SK-N-SH (cell line): ENCODE measurements at regions not wholly inside any gene's neighbourhood (a gene's known extent, or its start where the extent isn't known, plus 50 kb on each side); places are given as distances from the start of the nearest gene placed in this dataset.
"Not testable (repeated sequence)": the region's sequence is repeated elsewhere in the genome, so short reads cannot be mapped to it uniquely, and the experiment has no call there.

Source experiments
- CTCF ChIA-PET: fragments of 300-600, 350-600 bp; formaldehyde crosslinking; extraction: SDS; loops from one replicate; lab custom pipeline; 2021; lab: Yijun Ruan, JAX
- POLR2A ChIA-PET: fragments of 350-600 bp; sonication (Branson Sonifier 250); formaldehyde crosslinking; extraction: SDS; loops from one replicate; lab custom pipeline; 2020; ENCODE audit warnings: antibody characterized with exemption, inconsistent platforms; lab: Yijun Ruan, JAX
- DNase-seq: peaks from one replicate; pipeline ENCODE4 v3.0.0; 2012
- H2AFZ ChIP-seq: fragments of 200-600 bp; sonication (generic); 2 replicates; pipeline ENCODE4 v1.8.1; 2016; ENCODE audit warnings: antibody characterized with exemption, mild to moderate bottlenecking, low read depth
- H3F3A ChIP-seq: fragments of 200-600 bp; sonication (generic); replicated peaks from 2 replicates; pipeline ENCODE3; 2016; ENCODE audit warnings: antibody characterized with exemption, mild to moderate bottlenecking; ENCODE audit not compliant: insufficient read depth
- H3K27ac ChIP-seq, 2 experiments: fragments of 200-500 bp in 1 of 2; fragments of 200-600 bp in 1 of 2; sonication (Bioruptor generic) in 1 of 2; sonication (generic), shearing (Covaris generic) in 1 of 2; 2 replicates each; pipeline versions ENCODE4 v1.5.1 to v1.6.1; 2014 to 2016; ENCODE audit warnings: low read depth in 2 of 2, inconsistent platforms in 1 of 2, low read length in 1 of 2, mild to moderate bottlenecking in 1 of 2, mixed read lengths in 1 of 2
- H3K27me3 ChIP-seq: fragments of 200-600 bp; sonication (generic), shearing (Covaris generic); 2 replicates; pipeline ENCODE4 v1.6.1; 2016; ENCODE audit warnings: mixed run types; ENCODE audit not compliant: insufficient read depth
- H3K36me3 ChIP-seq, 2 experiments: fragments of 200-500 bp in 1 of 2; fragments of 200-600 bp in 1 of 2; sonication (Bioruptor generic) in 1 of 2; sonication (generic) in 1 of 2; replicated peaks in 1 of 2; 2 replicates each; pipeline versions ENCODE3 to v1.5.1; 2014 to 2016; ENCODE audit warnings: low read length in 1 of 2, mild to moderate bottlenecking in 1 of 2; ENCODE audit not compliant: insufficient read depth in 2 of 2, control insufficient read depth in 1 of 2
- H3K4me1 ChIP-seq, 2 experiments: fragments of 200-500 bp in 1 of 2; fragments of 200-600 bp in 1 of 2; sonication (Bioruptor generic) in 1 of 2; sonication (generic), shearing (Covaris generic) in 1 of 2; 2 replicates each; pipeline versions ENCODE4 v1.5.1 to v1.6.1; 2014 to 2016; ENCODE audit warnings: low read depth in 1 of 2, low read length in 1 of 2, mixed run types in 1 of 2; ENCODE audit not compliant: insufficient read depth in 2 of 2, control insufficient read depth in 1 of 2
- H3K4me2 ChIP-seq: fragments of 200-600 bp; sonication (generic), shearing (Covaris generic); 2 replicates; pipeline ENCODE4 v1.6.1; 2017; ENCODE audit warnings: mixed run types
- H3K4me3 ChIP-seq, 2 experiments: fragments of 200-500 bp in 1 of 2; fragments of 200-600 bp in 1 of 2; sonication (Bioruptor generic) in 1 of 2; sonication (generic), shearing (Covaris generic) in 1 of 2; 2 replicates each; pipeline versions ENCODE4 v1.5.1 to v1.8.1; 2014 to 2016; ENCODE audit warnings: low read depth in 2 of 2, inconsistent platforms in 1 of 2, low read length in 1 of 2, mild to moderate bottlenecking in 1 of 2, mixed read lengths in 1 of 2, moderate library complexity in 1 of 2
- H3K79me2 ChIP-seq: fragments of 200-600 bp; sonication (generic); 2 replicates; pipeline ENCODE4 v1.8.1; 2017; ENCODE audit warnings: mild to moderate bottlenecking; ENCODE audit not compliant: insufficient read depth
- H3K9ac ChIP-seq: fragments of 200-600 bp; sonication (generic); 2 replicates; pipeline ENCODE4 v1.6.1; 2017; ENCODE audit warnings: mixed run types
- H3K9me2 ChIP-seq: fragments of 200-600 bp; sonication (generic); 2 replicates; pipeline ENCODE4 v1.6.1; 2017; ENCODE audit warnings: mixed run types
- H3K9me3 ChIP-seq: fragments of 200-600 bp; sonication (generic); 2 replicates; pipeline ENCODE4 v1.6.1; 2017; ENCODE audit warnings: mixed run types, mild to moderate bottlenecking, moderate library complexity
- H4K20me1 ChIP-seq: fragments of 200-600 bp; sonication (generic); 2 replicates; pipeline ENCODE4 v1.6.1; 2017; ENCODE audit warnings: mild to moderate bottlenecking, mixed run types; ENCODE audit not compliant: insufficient read depth
- CTCF ChIP-seq: fragments of 200-600 bp; sonication (generic); IDR thresholded peaks from 2 replicates; pipeline ENCODE4 v1.6.1; 2017; ENCODE audit warnings: antibody characterized with exemption, mild to moderate bottlenecking, moderate library complexity
- EP300 ChIP-seq, 2 experiments: IDR thresholded peaks; 2 replicates each; pipeline versions ENCODE4 v1.4.0 to v1.6.1; 2012; ENCODE audit warnings: borderline replicate concordance in 1 of 2, low read depth in 1 of 2, low read length in 1 of 2
- FOXJ3 ChIP-seq: sonication (generic); formaldehyde crosslinking; IDR thresholded peaks from 2 replicates; pipeline ENCODE4 v1.5.1; 2020; ENCODE audit warnings: mild to moderate bottlenecking, missing genetic modification reagents
- FOXM1 ChIP-seq: IDR thresholded peaks from 2 replicates; pipeline ENCODE4 v1.4.0; 2012; ENCODE audit warnings: low read depth, mild to moderate bottlenecking
- GABPA ChIP-seq: IDR thresholded peaks from 2 replicates; pipeline ENCODE4 v1.4.0; 2012; ENCODE audit warnings: low read depth, mild to moderate bottlenecking
- JUND ChIP-seq: IDR thresholded peaks from 2 replicates; pipeline ENCODE4 v1.4.0; 2012
- MEF2A ChIP-seq: IDR thresholded peaks from 2 replicates; pipeline ENCODE4 v1.4.0; 2012; ENCODE audit warnings: low read depth, borderline replicate concordance
- POLR2AphosphoS5 ChIP-seq: IDR thresholded peaks from 2 replicates; pipeline ENCODE4 v1.6.1; 2012; ENCODE audit warnings: low read depth, low read length
- RAD21 ChIP-seq: IDR thresholded peaks from 2 replicates; pipeline ENCODE4 v1.6.1; 2012; ENCODE audit warnings: mild to moderate bottlenecking, low read length
- RXRA ChIP-seq: IDR thresholded peaks from 2 replicates; pipeline ENCODE4 v1.4.0; 2012; ENCODE audit warnings: low read depth, mild to moderate bottlenecking, borderline replicate concordance
- SIN3A ChIP-seq: IDR thresholded peaks from 2 replicates; pipeline ENCODE4 v1.6.1; 2012; ENCODE audit warnings: low read depth, mild to moderate bottlenecking, low read length, moderate library complexity, borderline replicate concordance
- TAF1 ChIP-seq: IDR thresholded peaks from 2 replicates; pipeline ENCODE4 v1.6.1; 2012; ENCODE audit warnings: low read depth, mild to moderate bottlenecking, low read length, moderate library complexity, borderline replicate concordance
- YY1 ChIP-seq: IDR thresholded peaks from 2 replicates; pipeline ENCODE4 v1.4.0; 2012; ENCODE audit warnings: low read depth, mild to moderate bottlenecking
- ZBTB33 ChIP-seq: IDR thresholded peaks from 2 replicates; pipeline ENCODE4 v1.4.0; 2012; ENCODE audit warnings: low read depth, borderline replicate concordance
- WGBS: methylation state at CpG from one replicate; pipeline ENCODE4 v1.1.6; 2017; ENCODE audit warnings: low lambda C conversion rate; 5-methylcytosine and 5-hydroxymethylcytosine counted together
- TF ChIP-seq, protein P1 (sequence below): IDR thresholded peaks from 2 replicates; pipeline ENCODE4 v1.6.1; 2012; ENCODE audit warnings: mild to moderate bottlenecking, low read depth, low read length, moderate library complexity

- TF ChIP-seq YY1 (no peak), JUND (no peak), POLR2AphosphoS5 (no peak), TAF1 (no peak), EP300 (IDR thresholded peaks at IDR 0.05; ENCODE audit: borderline replicate concordance in 1 of 2, low read depth in 1 of 2, low read length in 1 of 2) (no peak), CTCF (no peak), RXRA (no peak), FOXM1 (no peak), SIN3A (no peak), GABPA (no peak), ZBTB33 (no peak), MEF2A (no peak), RAD21 (no peak), FOXJ3 (CRISPR knock-in tag) (no peak)
- TF ChIP-seq, protein P1, sequence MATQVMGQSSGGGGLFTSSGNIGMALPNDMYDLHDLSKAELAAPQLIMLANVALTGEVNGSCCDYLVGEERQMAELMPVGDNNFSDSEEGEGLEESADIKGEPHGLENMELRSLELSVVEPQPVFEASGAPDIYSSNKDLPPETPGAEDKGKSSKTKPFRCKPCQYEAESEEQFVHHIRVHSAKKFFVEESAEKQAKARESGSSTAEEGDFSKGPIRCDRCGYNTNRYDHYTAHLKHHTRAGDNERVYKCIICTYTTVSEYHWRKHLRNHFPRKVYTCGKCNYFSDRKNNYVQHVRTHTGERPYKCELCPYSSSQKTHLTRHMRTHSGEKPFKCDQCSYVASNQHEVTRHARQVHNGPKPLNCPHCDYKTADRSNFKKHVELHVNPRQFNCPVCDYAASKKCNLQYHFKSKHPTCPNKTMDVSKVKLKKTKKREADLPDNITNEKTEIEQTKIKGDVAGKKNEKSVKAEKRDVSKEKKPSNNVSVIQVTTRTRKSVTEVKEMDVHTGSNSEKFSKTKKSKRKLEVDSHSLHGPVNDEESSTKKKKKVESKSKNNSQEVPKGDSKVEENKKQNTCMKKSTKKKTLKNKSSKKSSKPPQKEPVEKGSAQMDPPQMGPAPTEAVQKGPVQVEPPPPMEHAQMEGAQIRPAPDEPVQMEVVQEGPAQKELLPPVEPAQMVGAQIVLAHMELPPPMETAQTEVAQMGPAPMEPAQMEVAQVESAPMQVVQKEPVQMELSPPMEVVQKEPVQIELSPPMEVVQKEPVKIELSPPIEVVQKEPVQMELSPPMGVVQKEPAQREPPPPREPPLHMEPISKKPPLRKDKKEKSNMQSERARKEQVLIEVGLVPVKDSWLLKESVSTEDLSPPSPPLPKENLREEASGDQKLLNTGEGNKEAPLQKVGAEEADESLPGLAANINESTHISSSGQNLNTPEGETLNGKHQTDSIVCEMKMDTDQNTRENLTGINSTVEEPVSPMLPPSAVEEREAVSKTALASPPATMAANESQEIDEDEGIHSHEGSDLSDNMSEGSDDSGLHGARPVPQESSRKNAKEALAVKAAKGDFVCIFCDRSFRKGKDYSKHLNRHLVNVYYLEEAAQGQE, result no peak
- ChIA-PET CTCF (no interaction called here), POLR2A (no interaction called here)
- WGBS, result 23% methylated on average over 7 of the region's 8 CpGs
- no peaks in the 10 kb centered on the region for H3K9me2 ChIP-seq
- H3K9me3 ChIP-seq, result no peaks in the 10 kb centered on the region
- no peaks in the 10 kb centered on the region for H3K4me1 ChIP-seq
- no peaks in the 10 kb centered on the region for H3K36me3 ChIP-seq
- H3K79me2 ChIP-seq, result no peaks in the 10 kb centered on the region
- no peaks in the 10 kb centered on the region for H4K20me1 ChIP-seq
- no peak overlapping the region for H3K9ac ChIP-seq
- H3K27me3 ChIP-seq, result no peaks in the 10 kb centered on the region; the same call in 1 of the 2 replicates
- H3K4me2 ChIP-seq, result no peak overlapping the region
- H3K4me3 ChIP-seq, result no peak overlapping the region
- no peak overlapping the region for H3K27ac ChIP-seq
- H3F3A ChIP-seq, result no peaks in the 10 kb centered on the region
- H2AFZ ChIP-seq, result no peak overlapping the region
- no peak for DNase-seq
Observed at GRCh38 chr4:75194180-75194579, 261.3 kb downstream of the PARM1 start.

GRCh38 chr4:75192182-75192581 lies 259.3 kb downstream of the PARM1 start:
- H3K9me3 ChIP-seq, H3K36me3 ChIP-seq, H3K27ac ChIP-seq, H3F3A ChIP-seq, H3K9ac ChIP-seq, DNase-seq, H3K79me2 ChIP-seq, H3K4me3 ChIP-seq, H3K4me1 ChIP-seq, H4K20me1 ChIP-seq, H3K4me2 ChIP-seq, H2AFZ ChIP-seq, POLR2A ChIA-PET, H3K9me2 ChIP-seq, CTCF ChIA-PET, H3K27me3 ChIP-seq: not testable (repeated sequence)
- 4% methylated on average over 2 of the region's 2 CpGs for WGBS
